ENCODE measurements at regions not wholly inside any gene's neighbourhood (a gene's known extent, or its start where the extent isn't known, plus 50 kb on each side); places are given as distances from the start of the nearest gene placed in this dataset.
A peak's percentile ranks its signal among the peaks of the same experiment; 100 is the strongest.

- DNase-seq, result no peak
- Histone ChIP-seq H3K4me3 (no peak overlapping the region), H3K36me3 (no peaks in the 10 kb centered on the region), H3K27me3 (no peaks in the 10 kb centered on the region), H3K27ac (peak overlapping the region; percentile 44 to 82 (median 74)), H3K4me1 (peaks cover 3 to 74% (median 35%) of the 10 kb centered on the region in 3 donors), H3K9me3 (no peaks in the 10 kb centered on the region)
- WGBS, 2 donors, result 11 to 16% methylated on average over 2 of the region's 2 CpGs
- intact Hi-C loops (cut with DNase I), result no loop called here
- TF ChIP-seq CTCF (IDR thresholded peaks at IDR 0.05) (no peak), POLR2A (IDR thresholded peaks at IDR 0.05) (no peak)
These were observed 295.7 kb upstream of the PRKD1 start for GRCh38 chr14:30223385-30223785.

GRCh38 chr14:30223966-30224365, 296.3 kb upstream of the PRKD1 start:
- DNase-seq, result no peak
- H3K27ac ChIP-seq, result peak overlapping the region; percentile 44 to 82 (median 74)
- no peak overlapping the region for H3K4me3 ChIP-seq
- no peak for TF ChIP-seq POLR2A (IDR thresholded peaks at IDR 0.05)
- no peak for TF ChIP-seq CTCF (IDR thresholded peaks at IDR 0.05)
- WGBS, 2 donors, result 36 to 44% methylated on average over 3 of the region's 3 CpGs
- intact Hi-C loops (cut with DNase I), result no loop called here
- H3K36me3 ChIP-seq, result no peaks in the 10 kb centered on the region
- no peaks in the 10 kb centered on the region for H3K9me3 ChIP-seq
- H3K4me1 ChIP-seq, result peaks cover 3 to 76% (median 36%) of the 10 kb centered on the region in 3 donors
- no peaks in the 10 kb centered on the region for H3K27me3 ChIP-seq

- intact Hi-C loops (cut with DNase I), result no loop called here
- no peak for TF ChIP-seq POLR2A (IDR thresholded peaks at IDR 0.05)
- TF ChIP-seq CTCF (IDR thresholded peaks at IDR 0.05), result no peak
- peaks cover 3 to 76% (median 33%) of the 10 kb centered on the region in 3 donors for H3K4me1 ChIP-seq
These were observed 297.5 kb upstream of the PRKD1 start for GRCh38 chr14:30225176-30225575.

GRCh38 chr14:30227436-30227835, 299.8 kb upstream of the PRKD1 start:
- no peak for DNase-seq
- Histone ChIP-seq H3K27ac (peak overlapping the region in 2 of 4 donors; percentile 70 to 79), H3K9me3 (no peaks in the 10 kb centered on the region), H3K4me1 (peaks cover 0 to 59% (median 29%) of the 10 kb centered on the region in 3 donors), H3K36me3 (no peaks in the 10 kb centered on the region), H3K27me3 (no peaks in the 10 kb centered on the region), H3K4me3 (no peak overlapping the region)
- TF ChIP-seq POLR2A (IDR thresholded peaks at IDR 0.05) (no peak), CTCF (IDR thresholded peaks at IDR 0.05) (no peak)
- intact Hi-C loops (cut with DNase I), result no loop called here
- 38 to 40% methylated on average over 3 of the region's 3 CpGs for WGBS, 2 donors

More at GRCh38 chr14:30225176-30225575, 297.5 kb upstream of the PRKD1 start:
- H3K36me3 ChIP-seq, result no peaks in the 10 kb centered on the region
- H3K4me3 ChIP-seq, result no peak overlapping the region
- H3K27ac ChIP-seq, result peak overlapping the region; percentile 37 to 82 (median 74)
- WGBS, 2 donors, result 64 to 67% methylated on average over 1 of the region's 1 CpG
- no peak for DNase-seq
- no peaks in the 10 kb centered on the region for H3K9me3 ChIP-seq
- H3K27me3 ChIP-seq, result no peaks in the 10 kb centered on the region

- intact Hi-C loops (cut with DNase I), result loop anchor here (2.0 kb wide), 1 partner anchor 45 kb away; no protein-coding TSS in a partner anchor
- 9 to 38% methylated on average over 2 of the region's 2 CpGs for WGBS, 2 donors
- Histone ChIP-seq H3K4me3 (no peak overlapping the region), H3K27ac (peak overlapping the region in 3 of 4 donors; percentile 63 to 81 (median 79)), H3K4me1 (peaks cover 0 to 55% (median 29%) of the 10 kb centered on the region in 3 donors), H3K36me3 (no peaks in the 10 kb centered on the region), H3K27me3 (no peaks in the 10 kb centered on the region), H3K9me3 (no peaks in the 10 kb centered on the region)
- DNase-seq, result no peak
- TF ChIP-seq CTCF (IDR thresholded peaks at IDR 0.05) (no peak), POLR2A (IDR thresholded peaks at IDR 0.05) (no peak)
These were observed 300.2 kb upstream of the PRKD1 start for GRCh38 chr14:30227876-30228275.

All from esophagus squamous epithelium (tissue), 5 donors.